K562 (cell line): ENCODE measurements at regions not wholly inside any gene's neighbourhood (a gene's known extent, or its start where the extent isn't known, plus 50 kb on each side); places are given as distances from the start of the nearest gene placed in this dataset.

Source experiments
- ATAC-seq: fragments of 200-7000 bp; cut with Tn5 transposase; 3 replicates; pipeline ENCODE4 v1.9.1; 2020; ENCODE audit warnings: moderate library complexity
- BruUV-seq: library from RNA; stranded (reverse); fragments of 400-500 nt; replicated peaks from 2 replicates; lab custom pipeline; 2021; lab: Mats Ljungman, UMichigan
- CTCF ChIA-PET: fragments of 300-600 bp; formaldehyde crosslinking; extraction: SDS; loops from one replicate; lab custom pipeline; 2021; ENCODE audit warnings: low intra/inter-chr PET ratio; lab: Yijun Ruan, JAX
- POLR2A ChIA-PET: fragments of 300-600, 350-650 bp; sonication (Branson Sonifier 250); formaldehyde crosslinking; extraction: SDS; loops from one replicate; lab custom pipeline; 2021; ENCODE audit warnings: antibody characterized with exemption, inconsistent platforms; lab: Yijun Ruan, JAX
- DNase-seq, 4 experiments: peaks; one replicate each; pipeline versions ENCODE4 v3.0.0 to v3.0.0-alpha.2; 2011 to 2018; ENCODE audit warnings: low spot score in 3 of 4, mixed read lengths in 3 of 4; ENCODE audit errors: extremely low read depth in 1 of 4
- FAIRE-seq: peaks from 2 replicates; lab custom pipeline; 2011; peaks lifted over from hg19 to GRCh38; lab: Jason Lieb, UNC
- H2AFZ ChIP-seq: 2 replicates; pipeline ENCODE4 v1.6.0; 2011; ENCODE audit warnings: low read depth, low read length, control low read depth, inconsistent platforms
- H3K27ac ChIP-seq: fragments of 200-600 bp; 3 replicates; pipeline ENCODE4 v1.8.0; 2011; ENCODE audit warnings: low read depth, mild to moderate bottlenecking, control low read depth, inconsistent platforms, low read length, moderate library complexity, mixed read lengths; ENCODE audit errors: extremely low read depth
- H3K27me3 ChIP-seq, 2 experiments: fragments of 300-600 bp in 1 of 2; 2 replicates in 1 of 2; 3 replicates in 1 of 2; pipeline versions ENCODE4 v1.6.0 to v1.8.0; 2011; ENCODE audit warnings: inconsistent platforms in 2 of 2, low read length in 2 of 2, mild to moderate bottlenecking in 1 of 2, mixed read lengths in 1 of 2, moderate library complexity in 1 of 2; ENCODE audit not compliant: control insufficient read depth in 2 of 2, insufficient read depth in 2 of 2
- H3K36me3 ChIP-seq: fragments of 300-600 bp; 3 replicates; pipeline ENCODE4 v1.8.0; 2011; ENCODE audit warnings: mild to moderate bottlenecking, low read length, inconsistent platforms; ENCODE audit not compliant: control insufficient read depth, insufficient read depth
- H3K4me1 ChIP-seq, 2 experiments: fragments of 200-600 bp in 1 of 2; replicated peaks in 1 of 2; 2 replicates in 1 of 2; 3 replicates in 1 of 2; pipeline versions ENCODE4 v1.5.1 to v1.8.0; 2011; ENCODE audit warnings: inconsistent platforms in 2 of 2, low read length in 2 of 2, mild to moderate bottlenecking in 1 of 2, mixed read lengths in 1 of 2, moderate library complexity in 1 of 2; ENCODE audit not compliant: control insufficient read depth in 2 of 2, insufficient read depth in 2 of 2
- H3K4me2 ChIP-seq: 2 replicates; pipeline ENCODE4 v1.6.1; 2011; ENCODE audit warnings: low read length, control low read depth, inconsistent platforms, mixed read lengths; ENCODE audit not compliant: insufficient read depth
- H3K4me3 ChIP-seq: fragments of 200-600 bp; sonication (generic), shearing (Covaris generic); 2 replicates; pipeline ENCODE4 v1.5.1; 2016; ENCODE audit warnings: control low read depth, inconsistent platforms
- H3K79me2 ChIP-seq: fragments of 200-600 bp; 3 replicates; pipeline ENCODE4 v1.8.0; 2011; ENCODE audit warnings: low read length, inconsistent platforms; ENCODE audit not compliant: control insufficient read depth, insufficient read depth
- H3K9ac ChIP-seq, 2 experiments: 2 replicates each; pipeline versions ENCODE4 v1.6.0 to v1.6.1; 2011; ENCODE audit warnings: low read depth in 2 of 2, low read length in 2 of 2, control low read depth in 1 of 2, inconsistent platforms in 1 of 2, mild to moderate bottlenecking in 1 of 2, mixed read lengths in 1 of 2; ENCODE audit not compliant: insufficient read depth in 1 of 2
- H3K9me1 ChIP-seq: one replicate; pipeline ENCODE4 v1.6.0; 2011; ENCODE audit warnings: inconsistent platforms, mild to moderate bottlenecking, low read length, moderate library complexity; ENCODE audit not compliant: control insufficient read depth, insufficient read depth
- H3K9me3 ChIP-seq: replicated peaks from 2 replicates; pipeline ENCODE4 v1.5.1; 2011; ENCODE audit warnings: low read depth, low read length, inconsistent platforms; ENCODE audit not compliant: control insufficient read depth, insufficient read depth
- H4K20me1 ChIP-seq: replicated peaks from 2 replicates; pipeline ENCODE4 v1.6.1; 2011; ENCODE audit warnings: low read length, inconsistent platforms, mixed read lengths; ENCODE audit not compliant: control insufficient read depth, insufficient read depth
- ARID2 ChIP-seq: fragments of 450-650 bp; IDR thresholded peaks from 2 replicates; pipeline ENCODE4 v1.6.1; 2017; ENCODE audit warnings: antibody characterized with exemption, mild to moderate bottlenecking
- ATF4 ChIP-seq: fragments of 450-650 bp; formaldehyde crosslinking; IDR thresholded peaks from 2 replicates; pipeline ENCODE4 v1.4.0; 2022; ENCODE audit warnings: mild to moderate bottlenecking, moderate library complexity
- CEBPG ChIP-seq, 3 experiments: fragments of 200-800 bp in 1 of 3; sonication (Bioruptor generic) in 1 of 3; sonication (generic) in 1 of 3; formaldehyde crosslinking in 1 of 3; IDR thresholded peaks in 2 of 3; conservative IDR thresholded peaks in 1 of 3; 2 replicates each; pipeline versions ENCODE4 v1.6.1 to v1.8.0; 2016 to 2022; ENCODE audit warnings: missing compliant biosample characterization in 2 of 3, missing genetic modification characterization in 2 of 3, mild to moderate bottlenecking in 1 of 3, missing genetic modification reagents in 1 of 3
- PRDM10 ChIP-seq: fragments of 450-650 bp; IDR thresholded peaks from 2 replicates; pipeline ENCODE4 v1.6.1; 2018; ENCODE audit not compliant: partially characterized antibody
- STAT5A ChIP-seq: IDR thresholded peaks from 2 replicates; pipeline ENCODE4 v1.6.1; 2012; ENCODE audit warnings: low read length, inconsistent platforms, borderline replicate concordance
- U2AF2 ChIP-seq: fragments of 200-400 bp; formaldehyde crosslinking; optimal IDR thresholded peaks from 2 replicates; pipeline ENCODE3; 2017; ENCODE audit warnings: low read depth, mild to moderate bottlenecking, low read length
- ZBTB34 ChIP-seq: fragments of 250-450 bp; sonication (Bioruptor Pico); IDR thresholded peaks from 2 replicates; pipeline ENCODE4 v1.8.0; 2021; ENCODE audit warnings: mild to moderate bottlenecking, moderate library complexity
- ZBTB9 ChIP-seq: fragments of 450-650 bp; formaldehyde crosslinking; IDR thresholded peaks from 2 replicates; pipeline ENCODE4 v1.4.0; 2020; ENCODE audit warnings: mild to moderate bottlenecking, moderate library complexity
- ZNF174 ChIP-seq: fragments of 250-450 bp; sonication (Bioruptor Pico); IDR thresholded peaks from 2 replicates; pipeline ENCODE4 v1.4.0; 2020; ENCODE audit warnings: mild to moderate bottlenecking
- ZNF277 ChIP-seq: fragments of 250-450 bp; sonication (Bioruptor Pico); IDR thresholded peaks from 2 replicates; pipeline ENCODE4 v1.8.0; 2022; ENCODE audit warnings: inconsistent platforms, mild to moderate bottlenecking, moderate library complexity, borderline replicate concordance
- WGBS: fragments of 100-300 bp; shearing (Covaris generic); methylation state at CpG from one replicate; pipeline ENCODE4 v1.1.6; 2016; ENCODE audit warnings: low coverage, mixed read lengths; ENCODE audit not compliant: insufficient coverage; ENCODE audit errors: missing lambda C conversion rate; 5-methylcytosine and 5-hydroxymethylcytosine counted together
- in situ Hi-C: fragments of 300-500 bp; cut with MboI; formaldehyde crosslinking; loops from 4 replicates; pipeline ENCODE4 v1.15.0; 2018; ENCODE audit warnings: inconsistent platforms, mixed read lengths
- intact Hi-C: fragments of 100-400 bp; cut with micrococcal nuclease; formaldehyde crosslinking; loops from 2 replicates; pipeline ENCODE4 v1.14.2; 2022

GRCh38 chr2:18047213-18047611 is 168.7 kb downstream of the KCNS3 start:
- no peak overlapping the region for H2AFZ ChIP-seq
- 3% methylated on average over 4 of the region's 4 CpGs for WGBS
- H3K27me3 ChIP-seq = no peaks in the 10 kb centered on the region
- no peak overlapping the region for H3K9ac ChIP-seq
- H3K4me1 ChIP-seq = no peaks in the 10 kb centered on the region
- BruUV-seq = no TSS peak
- H3K36me3 ChIP-seq = no peaks in the 10 kb centered on the region
- no peaks in the 10 kb centered on the region for H3K79me2 ChIP-seq
- no peaks in the 10 kb centered on the region for H4K20me1 ChIP-seq
- ChIA-PET CTCF (no interaction called here), POLR2A (no interaction called here)
- no peak overlapping the region for H3K27ac ChIP-seq
- no peaks in the 10 kb centered on the region for H3K9me3 ChIP-seq
- FAIRE-seq (no peak), DNase-seq (no peak), ATAC-seq (no peak)
- intact Hi-C loops = no loop called here
- in situ Hi-C loops = no loop called here
- no peak overlapping the region for H3K4me2 ChIP-seq
- H3K4me3 ChIP-seq = no peak overlapping the region
- TF ChIP-seq ATF4 (CRISPR knock-in tag) = peak; percentile 73
- no peak for TF ChIP-seq U2AF2
- no peak for TF ChIP-seq PRDM10
- no peak for TF ChIP-seq CEBPG (CRISPR knock-in tag; IDR thresholded peaks at IDR 0.05)
- TF ChIP-seq CEBPG (tag; conservative IDR thresholded peaks at IDR 0.05 in 1 of 2, IDR thresholded peaks at IDR 0.05 in 1 of 2) = peak; percentile 9 to 67; a peak in 2 of 4 replicates
- no peak for TF ChIP-seq ZNF277 (CRISPR knock-in tag)
- no peak for TF ChIP-seq ZBTB9 (CRISPR knock-in tag)
- no peak for TF ChIP-seq STAT5A
- no peak for TF ChIP-seq ZNF174
- no peak for TF ChIP-seq ZBTB34 (CRISPR knock-in tag)
- TF ChIP-seq ARID2 = no peak
- H3K9me1 ChIP-seq = no peaks in the 10 kb centered on the region
